Neural cell (in vitro differentiated cells): ENCODE measurements at regions not wholly inside any gene's neighbourhood (a gene's known extent, or its start where the extent isn't known, plus 50 kb on each side); places are given as distances from the start of the nearest gene placed in this dataset.
"Not testable (repeated sequence)": the region's sequence is repeated elsewhere in the genome, so short reads cannot be mapped to it uniquely, and the experiment has no call there.

Source experiments
- H2AFZ ChIP-seq: fragments of 200-600, 300-800 bp; sonication (generic), shearing (Covaris generic); 2 replicates; pipeline ENCODE4 v1.6.0; 2014; ENCODE audit warnings: low read depth, mild to moderate bottlenecking, antibody characterized with exemption, low read length, moderate library complexity
- H3F3A ChIP-seq: fragments of 200-600 bp; shearing (Covaris generic); 2 replicates; pipeline ENCODE4 v1.6.1; 2016; ENCODE audit warnings: mild to moderate bottlenecking, moderate library complexity, mixed read lengths, antibody characterized with exemption, low read length; ENCODE audit not compliant: insufficient read depth, poor library complexity, severe bottlenecking
- H3K27ac ChIP-seq: fragments of 200-600, 300-800 bp; sonication (generic), shearing (Covaris generic); 2 replicates; pipeline ENCODE4 v1.5.1; 2014; ENCODE audit warnings: mild to moderate bottlenecking, low read length, moderate library complexity
- H3K27me3 ChIP-seq: fragments of 300-800, 200-600 bp; sonication (generic), shearing (Covaris generic); 2 replicates; pipeline ENCODE4 v1.6.0; 2014; ENCODE audit warnings: mild to moderate bottlenecking, low read depth, low read length, moderate library complexity; ENCODE audit not compliant: insufficient read depth
- H3K36me3 ChIP-seq: fragments of 300-800, 200-600 bp; sonication (generic), shearing (Covaris generic); 2 replicates; pipeline ENCODE4 v1.5.1; 2014; ENCODE audit warnings: mild to moderate bottlenecking, antibody characterized with exemption, low read length, moderate library complexity; ENCODE audit not compliant: insufficient read depth
- H3K4me2 ChIP-seq: fragments of 300-800, 200-600 bp; sonication (generic), shearing (Covaris generic); 2 replicates; pipeline ENCODE4 v1.6.0; 2014; ENCODE audit warnings: mild to moderate bottlenecking, low read length
- H3K4me3 ChIP-seq: fragments of 300-800, 200-600 bp; sonication (generic), shearing (Covaris generic); 2 replicates; pipeline ENCODE4 v1.5.1; 2014; ENCODE audit warnings: mild to moderate bottlenecking, low read length, moderate library complexity
- H3K79me2 ChIP-seq: fragments of 200-600 bp; shearing (Covaris generic); replicated peaks from 2 replicates; pipeline ENCODE4 v1.6.0; 2014; ENCODE audit warnings: mild to moderate bottlenecking, low read length, moderate library complexity; ENCODE audit not compliant: insufficient read depth
- H3K9ac ChIP-seq: fragments of 300-800, 200-600 bp; sonication (generic), shearing (Covaris generic); 2 replicates; pipeline ENCODE4 v1.6.1; 2016; ENCODE audit warnings: mild to moderate bottlenecking, low read length, mixed read lengths
- H3K9me2 ChIP-seq: fragments of 200-600 bp; shearing (Covaris generic); 2 replicates; pipeline ENCODE4 v1.6.1; 2016; ENCODE audit warnings: mild to moderate bottlenecking, low read length, mixed read lengths; ENCODE audit not compliant: insufficient read depth
- H3K9me3 ChIP-seq: fragments of 200-600, 300-800 bp; sonication (generic), shearing (Covaris generic); 2 replicates; pipeline ENCODE4 v1.6.1; 2016; ENCODE audit warnings: mild to moderate bottlenecking, mixed run types, low read length, moderate library complexity, mixed read lengths
- H4K20me1 ChIP-seq: fragments of 200-600 bp; shearing (Covaris generic); 2 replicates; pipeline ENCODE4 v1.6.1; 2016; ENCODE audit warnings: mild to moderate bottlenecking, mixed run types; ENCODE audit not compliant: insufficient read depth
- CTCF ChIP-seq: fragments of 450-650 bp; IDR thresholded peaks from 2 replicates; pipeline ENCODE4 v1.5.1; 2014; ENCODE audit warnings: antibody characterized with exemption, mild to moderate bottlenecking, moderate library complexity; ENCODE audit not compliant: poor library complexity, severe bottlenecking
- EP300 ChIP-seq: fragments of 450-650 bp; conservative IDR thresholded peaks from 2 replicates; pipeline ENCODE4 v1.6.1; 2014; ENCODE audit warnings: antibody characterized with exemption, mild to moderate bottlenecking, moderate library complexity; ENCODE audit not compliant: poor library complexity, severe bottlenecking
- EZH2 ChIP-seq: fragments of 200-600, 300-800 bp; shearing (Covaris generic), sonication (generic); IDR thresholded peaks from 2 replicates; pipeline ENCODE4 v1.6.1; 2014; ENCODE audit warnings: antibody characterized with exemption, low read length, borderline replicate concordance, mild to moderate bottlenecking; ENCODE audit not compliant: insufficient read depth, poor library complexity, severe bottlenecking
- MXI1 ChIP-seq: fragments of 450-650 bp; conservative IDR thresholded peaks from 2 replicates; pipeline ENCODE4 v1.6.1; 2014; ENCODE audit warnings: antibody characterized with exemption, mild to moderate bottlenecking; ENCODE audit not compliant: poor library complexity, severe bottlenecking
- POLR2AphosphoS5 ChIP-seq: IDR thresholded peaks from 2 replicates; pipeline ENCODE4 v1.6.1; 2012
- RAD21 ChIP-seq: fragments of 450-650 bp; conservative IDR thresholded peaks from 2 replicates; pipeline ENCODE4 v1.6.1; 2014; ENCODE audit warnings: antibody characterized with exemption, mild to moderate bottlenecking, moderate library complexity
- REST ChIP-seq: IDR thresholded peaks from 2 replicates; pipeline ENCODE4 v1.6.1; 2012; ENCODE audit warnings: borderline replicate concordance
- SMC3 ChIP-seq: fragments of 450-650 bp; conservative IDR thresholded peaks from 2 replicates; pipeline ENCODE4 v1.6.1; 2014; ENCODE audit warnings: antibody characterized with exemption, mild to moderate bottlenecking, moderate library complexity; ENCODE audit not compliant: poor library complexity
- TAF1 ChIP-seq: IDR thresholded peaks from 2 replicates; pipeline ENCODE4 v1.6.1; 2012; ENCODE audit warnings: low read depth

- Histone ChIP-seq H3K9me3 (no peaks in the 10 kb centered on the region), H4K20me1 (no peaks in the 10 kb centered on the region), H3K9me2 (no peaks in the 10 kb centered on the region), H2AFZ (no peak overlapping the region), H3K27me3 (no peaks in the 10 kb centered on the region), H3K79me2 (no peaks in the 10 kb centered on the region), H3F3A (no peaks in the 10 kb centered on the region), H3K9ac (no peak overlapping the region), H3K4me3 (no peak overlapping the region), H3K27ac (no peak overlapping the region), H3K4me2 (no peak overlapping the region), H3K36me3 (no peaks in the 10 kb centered on the region)
- TF ChIP-seq TAF1 (no peak), CTCF (no peak), EP300 (no peak), POLR2AphosphoS5 (no peak)
Measured at GRCh38 chrX:76520273-76521054, 93.0 kb downstream of the MAGEE1 start.

DNA sequence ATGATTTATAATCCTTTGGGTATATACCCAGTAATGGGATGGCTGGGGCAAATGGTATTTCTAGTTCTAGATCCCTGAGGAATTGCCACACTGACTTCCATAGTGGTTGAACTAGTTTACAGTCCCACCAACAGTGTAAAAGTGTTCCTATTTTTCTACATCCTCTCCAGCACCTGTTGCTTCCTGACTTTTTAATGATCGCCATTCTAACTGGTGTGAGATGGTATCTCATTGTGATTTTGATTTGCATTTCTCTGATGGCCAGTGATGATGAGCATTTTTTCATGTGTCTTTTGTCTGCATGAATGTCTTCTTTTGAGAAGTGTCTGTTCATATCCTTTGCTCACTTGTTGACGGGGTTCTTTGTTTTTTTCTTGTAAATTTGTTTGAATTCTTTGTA lies 108.2 kb downstream of the MAGEE1 start:
- H3K9ac ChIP-seq, H2AFZ ChIP-seq, H3K4me3 ChIP-seq, H3K36me3 ChIP-seq, H3K4me2 ChIP-seq, H3K9me3 ChIP-seq, H4K20me1 ChIP-seq, H3K27ac ChIP-seq, H3F3A ChIP-seq, H3K9me2 ChIP-seq, H3K79me2 ChIP-seq, H3K27me3 ChIP-seq: not testable (repeated sequence)

- H3K4me2 ChIP-seq, result no peak overlapping the region
- no peaks in the 10 kb centered on the region for H3K79me2 ChIP-seq
- H3K9me2 ChIP-seq, result no peaks in the 10 kb centered on the region
- H3K36me3 ChIP-seq, result no peaks in the 10 kb centered on the region
- no peak overlapping the region for H3K9ac ChIP-seq
- H3K9me3 ChIP-seq, result no peaks in the 10 kb centered on the region
- H2AFZ ChIP-seq, result no peak overlapping the region
- H3K27me3 ChIP-seq, result no peaks in the 10 kb centered on the region
- no peak overlapping the region for H3K4me3 ChIP-seq
- H4K20me1 ChIP-seq, result no peaks in the 10 kb centered on the region
- H3K27ac ChIP-seq, result no peak overlapping the region
- TF ChIP-seq SMC3 (no peak), CTCF (no peak), EZH2 (no peak), RAD21 (no peak), REST (no peak), TAF1 (no peak), EP300 (no peak), MXI1 (no peak), POLR2AphosphoS5 (no peak)
- H3F3A ChIP-seq, result no peaks in the 10 kb centered on the region
Measured at GRCh38 chrX:76538860-76539259, 111.3 kb downstream of the MAGEE1 start.

DNA sequence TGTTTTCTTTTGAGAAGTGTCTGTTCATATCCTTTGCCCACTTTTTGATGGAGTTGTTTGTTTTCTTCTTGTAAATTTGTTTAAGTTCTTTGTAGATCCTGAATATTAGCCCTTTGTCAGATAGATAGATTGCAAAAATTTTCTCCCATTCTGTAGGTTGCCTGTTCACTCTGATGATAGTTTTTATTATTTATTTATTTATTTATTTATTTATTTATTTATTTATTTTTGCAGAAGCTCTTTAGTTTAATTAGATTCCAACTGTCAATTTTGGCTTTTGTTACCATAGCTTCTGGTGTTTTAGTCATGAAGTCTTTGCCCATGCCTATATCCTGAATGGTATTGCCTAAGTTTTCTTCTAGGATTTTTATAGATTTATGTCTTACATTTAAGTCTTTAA lies 115.9 kb downstream of the MAGEE1 start:
- not testable (repeated sequence) for H3K9ac ChIP-seq, H3K79me2 ChIP-seq, H3K4me2 ChIP-seq, H3K27ac ChIP-seq, H3F3A ChIP-seq, H3K9me3 ChIP-seq, H3K36me3 ChIP-seq, H3K9me2 ChIP-seq, H3K4me3 ChIP-seq, H2AFZ ChIP-seq, H4K20me1 ChIP-seq, H3K27me3 ChIP-seq
